Vagina (tissue), 2 donors: ENCODE measurements at regions not wholly inside any gene's neighbourhood (a gene's known extent, or its start where the extent isn't known, plus 50 kb on each side); places are given as distances from the start of the nearest gene placed in this dataset.

Experiments used
- CTCF ChIP-seq, 3 experiments: fragments of 450-650 bp in 2 of 3; fragments of 200-600 bp in 1 of 3; sonication (generic) in 1 of 3; IDR thresholded peaks; one replicate each; pipeline ENCODE4 v1.5.1; 2017 to 2019; ENCODE audit warnings: antibody characterized with exemption in 3 of 3, mild to moderate bottlenecking in 2 of 3, moderate library complexity in 2 of 3
- POLR2A ChIP-seq, 2 donors: fragments of 450-650 bp; IDR thresholded peaks; one replicate each; pipeline ENCODE4 v1.6.1; 2017; ENCODE audit warnings: antibody characterized with exemption in 2 of 2, mild to moderate bottlenecking in 2 of 2, moderate library complexity in 2 of 2

- TF ChIP-seq CTCF (IDR thresholded peaks at IDR 0.05): no peak
- TF ChIP-seq POLR2A (IDR thresholded peaks at IDR 0.05): no peak
Observed at GRCh38 chr7:85655252-85655651, 468.4 kb upstream of the SEMA3D start.
